HepG2 (cell line): ENCODE measurements at regions not wholly inside any gene's neighbourhood (a gene's known extent, or its start where the extent isn't known, plus 50 kb on each side); places are given as distances from the start of the nearest gene placed in this dataset.

Source experiments
- ATAC-seq: fragments of 200-7000 bp; cut with Tn5 transposase; 3 replicates; pipeline ENCODE4 v1.9.1; 2020; ENCODE audit warnings: mild to moderate bottlenecking, moderate library complexity
- BruUV-seq: library from RNA; stranded (reverse); fragments of 400-500 nt; replicated peaks from 2 replicates; lab custom pipeline; 2021; lab: Mats Ljungman, UMichigan
- CTCF ChIA-PET: fragments of 300-600 bp; formaldehyde crosslinking; extraction: SDS; loops from one replicate; lab custom pipeline; 2021; ENCODE audit warnings: low total read pairs, inconsistent platforms, low intra/inter-chr PET ratio; lab: Yijun Ruan, JAX
- POLR2A ChIA-PET: fragments of 350-600 bp; sonication (Branson Sonifier 250); formaldehyde crosslinking; loops from one replicate; lab custom pipeline; 2020; ENCODE audit warnings: antibody characterized with exemption, inconsistent platforms; lab: Yijun Ruan, JAX
- DNase-seq: peaks from one replicate; pipeline ENCODE4 v3.0.0-alpha.2; 2015; ENCODE audit warnings: low spot score
- FAIRE-seq: peaks from 3 replicates; lab custom pipeline; 2011; peaks lifted over from hg19 to GRCh38; lab: Jason Lieb, UNC
- H2AFZ ChIP-seq: one replicate; pipeline ENCODE4 v1.6.1; 2011; ENCODE audit warnings: low read length, inconsistent platforms
- H3K27ac ChIP-seq: fragments of 300-600 bp; 3 replicates; pipeline ENCODE4 v1.8.0; 2011; ENCODE audit warnings: mixed run types, mild to moderate bottlenecking, mixed read lengths, low read length, inconsistent platforms; ENCODE audit not compliant: insufficient read depth; ENCODE audit errors: extremely low read length
- H3K27me3 ChIP-seq, 2 experiments: fragments of 200-600 bp in 1 of 2; 2 replicates in 1 of 2; 3 replicates in 1 of 2; pipeline versions ENCODE4 v1.6.0 to v1.8.0; 2011; ENCODE audit warnings: low read length in 2 of 2, mild to moderate bottlenecking in 2 of 2, moderate library complexity in 2 of 2, inconsistent platforms in 1 of 2; ENCODE audit not compliant: insufficient read depth in 2 of 2, control insufficient read depth in 1 of 2
- H3K36me3 ChIP-seq, 2 experiments: fragments of 200-600 bp in 1 of 2; replicated peaks in 1 of 2; 2 replicates in 1 of 2; 3 replicates in 1 of 2; pipeline versions ENCODE4 v1.5.1 to v1.8.0; 2011; ENCODE audit warnings: low read length in 2 of 2, inconsistent platforms in 1 of 2; ENCODE audit not compliant: insufficient read depth in 2 of 2, control insufficient read depth in 1 of 2
- H3K4me1 ChIP-seq: 2 replicates; pipeline ENCODE4 v1.5.1; 2012; ENCODE audit warnings: low read length, inconsistent platforms; ENCODE audit not compliant: insufficient read depth
- H3K4me2 ChIP-seq: 2 replicates; pipeline ENCODE4 v1.6.0; 2011; ENCODE audit warnings: low read depth, low read length, inconsistent platforms
- H3K4me3 ChIP-seq, 3 experiments: fragments of 200-600 bp in 1 of 3; sonication (generic), shearing (Covaris generic) in 1 of 3; replicated peaks in 1 of 3; 2 replicates each; pipeline ENCODE4 v1.5.1; 2011 to 2016; ENCODE audit warnings: low read length in 3 of 3, inconsistent platforms in 2 of 3, low read depth in 2 of 3, mild to moderate bottlenecking in 2 of 3, control low read depth in 1 of 3, mixed read lengths in 1 of 3; ENCODE audit not compliant: insufficient read depth in 1 of 3
- H3K79me2 ChIP-seq: one replicate; pipeline ENCODE4 v1.6.1; 2011; ENCODE audit warnings: low read length, inconsistent platforms; ENCODE audit not compliant: insufficient read depth
- H3K9ac ChIP-seq: 2 replicates; pipeline ENCODE4 v1.6.0; 2011; ENCODE audit warnings: mild to moderate bottlenecking, low read depth, low read length, inconsistent platforms; ENCODE audit not compliant: insufficient read depth
- H3K9me3 ChIP-seq: 2 replicates; pipeline ENCODE4 v1.5.1; 2012; ENCODE audit warnings: mild to moderate bottlenecking, low read length
- H4K20me1 ChIP-seq: 2 replicates; pipeline ENCODE4 v1.6.0; 2011; ENCODE audit warnings: inconsistent platforms, mild to moderate bottlenecking, low read length, moderate library complexity; ENCODE audit not compliant: insufficient read depth
- CBX1 ChIP-seq: IDR thresholded peaks from one replicate; pipeline ENCODE4 v1.6.1; 2016; ENCODE audit warnings: antibody characterized with exemption, low read depth
- FOXA1 ChIP-seq, 2 experiments: fragments of 450-650 bp in 1 of 2; sonication (generic) in 1 of 2; formaldehyde crosslinking in 1 of 2; IDR thresholded peaks; 2 replicates each; pipeline versions ENCODE4 v1.4.0 to v1.6.1; 2016 to 2020; ENCODE audit warnings: missing genetic modification reagents in 1 of 2
- NFE2L1 ChIP-seq: sonication (generic); formaldehyde crosslinking; IDR thresholded peaks from 2 replicates; pipeline ENCODE4 v1.4.0; 2020; ENCODE audit warnings: missing genetic modification reagents, mild to moderate bottlenecking, borderline replicate concordance
- ZNF556 ChIP-seq: sonication (generic); formaldehyde crosslinking; IDR thresholded peaks from 2 replicates; pipeline ENCODE4 v1.4.0; 2020; ENCODE audit warnings: mild to moderate bottlenecking, missing genetic modification reagents, borderline replicate concordance
- ZNF557 ChIP-seq: sonication (generic); formaldehyde crosslinking; IDR thresholded peaks from 2 replicates; pipeline ENCODE4 v1.4.0; 2020; ENCODE audit warnings: missing genetic modification reagents
- ZNF607 ChIP-seq: sonication (generic); formaldehyde crosslinking; IDR thresholded peaks from 2 replicates; pipeline ENCODE4 v1.5.1; 2020; ENCODE audit warnings: missing genetic modification reagents, mild to moderate bottlenecking, borderline replicate concordance
- WGBS: methylation state at CpG from one replicate; pipeline ENCODE4 v1.1.6; 2017; ENCODE audit warnings: low lambda C conversion rate; 5-methylcytosine and 5-hydroxymethylcytosine counted together
- in situ Hi-C: cut with HindIII; loops from 2 replicates; pipeline ENCODE4 v1.10.0; 2017; ENCODE audit warnings: low pct_unique_long_range_greater_than_20kb; ENCODE audit not compliant: extremely low pct_ligation_motif_present
- intact Hi-C: fragments of 100-400 bp; cut with micrococcal nuclease; formaldehyde crosslinking; loops from one replicate; pipeline ENCODE4 v1.10.0; 2022; ENCODE audit not compliant: unreplicated experiment
- TF ChIP-seq, protein P1 (sequence below): sonication (generic); formaldehyde crosslinking; IDR thresholded peaks from 2 replicates; pipeline ENCODE4 v1.5.0; 2020; ENCODE audit warnings: mild to moderate bottlenecking, low read depth, missing genetic modification reagents, borderline replicate concordance
- TF ChIP-seq, protein P2 (sequence below): sonication (generic); formaldehyde crosslinking; IDR thresholded peaks from 2 replicates; pipeline ENCODE4 v1.4.0; 2020; ENCODE audit warnings: missing genetic modification reagents
- TF ChIP-seq, protein P3 (sequence below): sonication (generic); formaldehyde crosslinking; IDR thresholded peaks from 2 replicates; pipeline ENCODE4 v1.8.1; 2022; ENCODE audit warnings: low read depth, mild to moderate bottlenecking, missing genetic modification reagents

DNA sequence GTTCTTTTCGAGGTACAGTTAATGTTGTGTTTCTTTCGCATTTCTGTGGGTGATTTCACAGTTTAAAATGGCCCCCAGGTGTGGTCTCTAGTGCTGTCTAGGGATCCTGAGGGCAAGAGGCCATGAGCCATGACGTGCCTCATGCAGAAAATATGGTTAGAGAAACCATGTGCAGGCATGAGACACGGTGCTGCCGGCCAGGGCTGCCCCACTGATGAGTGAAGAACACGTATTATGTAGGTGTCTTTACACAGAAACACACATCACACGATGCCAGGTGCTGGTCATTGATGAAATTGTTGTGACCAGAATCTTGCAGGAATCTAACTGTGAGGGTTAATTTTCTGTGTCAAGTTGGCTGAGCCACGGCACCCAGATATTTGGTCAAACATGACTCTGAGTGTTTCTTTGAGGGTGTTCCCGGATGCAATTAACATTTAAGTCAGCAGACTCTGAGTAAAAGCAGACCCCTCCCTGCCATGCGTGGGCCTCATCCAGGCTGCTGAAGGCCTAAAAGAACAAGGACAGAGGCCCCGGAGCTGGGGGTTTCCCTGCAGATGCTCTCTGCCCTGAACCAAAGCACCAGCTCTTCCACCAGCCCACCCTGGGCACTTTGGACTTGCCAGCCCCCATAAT lies 463.0 kb upstream of the MYT1L start (continued):
- TF ChIP-seq, protein P1, sequence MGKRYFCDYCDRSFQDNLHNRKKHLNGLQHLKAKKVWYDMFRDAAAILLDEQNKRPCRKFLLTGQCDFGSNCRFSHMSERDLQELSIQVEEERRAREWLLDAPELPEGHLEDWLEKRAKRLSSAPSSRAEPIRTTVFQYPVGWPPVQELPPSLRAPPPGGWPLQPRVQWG (CRISPR knock-in tag): no peak
- no peak for TF ChIP-seq CBX1
- no peak for TF ChIP-seq ZNF557 (CRISPR knock-in tag)
- no peak for TF ChIP-seq FOXA1 (IDR thresholded peaks at IDR 0.05)
- no peak for TF ChIP-seq FOXA1 (CRISPR knock-in tag; IDR thresholded peaks at IDR 0.05)

DNA sequence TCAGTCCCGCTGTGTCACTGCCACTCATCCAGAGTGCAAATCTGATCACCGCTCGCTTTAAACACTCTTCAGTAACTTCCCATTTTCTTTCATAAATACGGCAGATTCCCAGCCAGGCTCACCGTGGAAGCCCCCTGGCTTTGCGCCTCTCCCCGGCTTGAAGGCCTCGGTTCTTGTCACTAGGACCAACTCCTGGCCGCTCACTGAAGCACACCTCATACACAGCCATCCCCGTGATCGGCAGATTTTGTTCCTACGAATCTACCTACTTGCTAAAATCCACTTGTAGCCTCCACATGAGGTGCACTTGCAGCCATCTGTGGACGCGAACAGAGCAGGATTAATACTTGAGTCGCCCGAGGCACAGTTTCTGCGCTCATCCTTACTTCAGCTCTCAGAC lies 462.4 kb upstream of the MYT1L start:
- H2AFZ ChIP-seq: no peak overlapping the region
- no peak for DNase-seq
- no peak for ATAC-seq
- no peaks in the 10 kb centered on the region for H4K20me1 ChIP-seq
- BruUV-seq: no TSS peak
- no peak overlapping the region for H3K27ac ChIP-seq
- intact Hi-C loops: no loop called here
- CTCF ChIA-PET: no interaction called here
- TF ChIP-seq ZNF556 (CRISPR knock-in tag): no peak
- no peaks in the 10 kb centered on the region for H3K9me3 ChIP-seq
- FAIRE-seq: no peak
- H3K4me3 ChIP-seq: no peak overlapping the region
- no peak overlapping the region for H3K4me2 ChIP-seq
- no peaks in the 10 kb centered on the region for H3K36me3 ChIP-seq
- WGBS: 44% methylated on average over 17 of the region's 17 CpGs
- peaks cover 8 to 75% of the 10 kb centered on the region in 2 experiments; a peak in 3 of 5 replicates for H3K27me3 ChIP-seq
- no peaks in the 10 kb centered on the region for H3K79me2 ChIP-seq
- H3K4me1 ChIP-seq: no peaks in the 10 kb centered on the region
- POLR2A ChIA-PET: no interaction called here
- H3K9ac ChIP-seq: no peak overlapping the region
- in situ Hi-C loops: no loop called here

DNA sequence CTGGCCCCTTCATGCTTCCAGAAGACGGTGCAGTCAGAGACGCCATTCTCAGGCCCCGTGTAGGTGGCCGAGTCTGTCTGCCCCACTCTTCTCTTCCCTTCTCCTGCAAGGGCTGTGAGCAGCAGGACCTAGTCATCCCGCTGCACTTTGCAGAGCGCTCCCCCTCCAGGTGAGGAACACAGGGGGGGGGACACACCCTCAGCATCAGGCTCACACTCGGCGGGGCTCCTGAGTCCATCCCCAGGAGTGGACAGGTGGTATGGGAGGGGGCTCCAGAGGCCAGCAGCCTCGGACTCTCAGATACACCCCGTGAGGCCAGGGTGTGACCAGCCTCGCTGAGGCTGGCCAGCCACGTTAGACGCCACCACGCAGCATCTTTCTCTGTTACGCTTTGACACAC lies 460.5 kb upstream of the MYT1L start:
- Histone ChIP-seq H3K36me3 (no peaks in the 10 kb centered on the region), H3K27me3 (peaks cover 8 to 76% of the 10 kb centered on the region in 2 experiments; a peak in 3 of 5 replicates), H3K27ac (no peak overlapping the region), H3K4me1 (no peaks in the 10 kb centered on the region), H3K9ac (no peak overlapping the region), H3K79me2 (no peaks in the 10 kb centered on the region), H3K4me2 (no peak overlapping the region), H3K4me3 (no peak overlapping the region), H3K9me3 (no peaks in the 10 kb centered on the region), H2AFZ (no peak overlapping the region), H4K20me1 (no peaks in the 10 kb centered on the region)
- DNase-seq (no peak), ATAC-seq (no peak), FAIRE-seq (no peak)
- 31% methylated on average over 10 of the region's 15 CpGs for WGBS
- intact Hi-C loops: no loop called here
- ChIA-PET POLR2A (no interaction called here), CTCF (no interaction called here)
- in situ Hi-C loops: no loop called here
- no TSS peak for BruUV-seq
- TF ChIP-seq, protein P2, sequence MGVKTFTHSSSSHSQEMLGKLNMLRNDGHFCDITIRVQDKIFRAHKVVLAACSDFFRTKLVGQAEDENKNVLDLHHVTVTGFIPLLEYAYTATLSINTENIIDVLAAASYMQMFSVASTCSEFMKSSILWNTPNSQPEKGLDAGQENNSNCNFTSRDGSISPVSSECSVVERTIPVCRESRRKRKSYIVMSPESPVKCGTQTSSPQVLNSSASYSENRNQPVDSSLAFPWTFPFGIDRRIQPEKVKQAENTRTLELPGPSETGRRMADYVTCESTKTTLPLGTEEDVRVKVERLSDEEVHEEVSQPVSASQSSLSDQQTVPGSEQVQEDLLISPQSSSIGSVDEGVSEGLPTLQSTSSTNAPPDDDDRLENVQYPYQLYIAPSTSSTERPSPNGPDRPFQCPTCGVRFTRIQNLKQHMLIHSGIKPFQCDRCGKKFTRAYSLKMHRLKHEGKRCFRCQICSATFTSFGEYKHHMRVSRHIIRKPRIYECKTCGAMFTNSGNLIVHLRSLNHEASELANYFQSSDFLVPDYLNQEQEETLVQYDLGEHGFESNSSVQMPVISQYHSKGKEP (CRISPR knock-in tag): no peak
- TF ChIP-seq NFE2L1 (CRISPR knock-in tag) (no peak), ZNF607 (CRISPR knock-in tag) (no peak)
- TF ChIP-seq, protein P3, sequence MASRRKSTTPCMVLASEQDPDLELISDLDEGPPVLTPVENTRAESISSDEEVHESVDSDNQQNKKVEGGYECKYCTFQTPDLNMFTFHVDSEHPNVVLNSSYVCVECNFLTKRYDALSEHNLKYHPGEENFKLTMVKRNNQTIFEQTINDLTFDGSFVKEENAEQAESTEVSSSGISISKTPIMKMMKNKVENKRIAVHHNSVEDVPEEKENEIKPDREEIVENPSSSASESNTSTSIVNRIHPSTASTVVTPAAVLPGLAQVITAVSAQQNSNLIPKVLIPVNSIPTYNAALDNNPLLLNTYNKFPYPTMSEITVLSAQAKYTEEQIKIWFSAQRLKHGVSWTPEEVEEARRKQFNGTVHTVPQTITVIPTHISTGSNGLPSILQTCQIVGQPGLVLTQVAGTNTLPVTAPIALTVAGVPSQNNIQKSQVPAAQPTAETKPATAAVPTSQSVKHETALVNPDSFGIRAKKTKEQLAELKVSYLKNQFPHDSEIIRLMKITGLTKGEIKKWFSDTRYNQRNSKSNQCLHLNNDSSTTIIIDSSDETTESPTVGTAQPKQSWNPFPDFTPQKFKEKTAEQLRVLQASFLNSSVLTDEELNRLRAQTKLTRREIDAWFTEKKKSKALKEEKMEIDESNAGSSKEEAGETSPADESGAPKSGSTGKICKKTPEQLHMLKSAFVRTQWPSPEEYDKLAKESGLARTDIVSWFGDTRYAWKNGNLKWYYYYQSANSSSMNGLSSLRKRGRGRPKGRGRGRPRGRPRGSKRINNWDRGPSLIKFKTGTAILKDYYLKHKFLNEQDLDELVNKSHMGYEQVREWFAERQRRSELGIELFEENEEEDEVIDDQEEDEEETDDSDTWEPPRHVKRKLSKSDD (CRISPR knock-in tag): no peak
